Upper lobe of left lung (tissue), 4 donors: ENCODE measurements at regions not wholly inside any gene's neighbourhood (a gene's known extent, or its start where the extent isn't known, plus 50 kb on each side); places are given as distances from the start of the nearest gene placed in this dataset.

Experiments
- POLR2A ChIP-seq, 4 donors: fragments of 450-650 bp; IDR thresholded peaks; one replicate each; pipeline ENCODE4 v1.5.1; 2016 to 2017; ENCODE audit warnings: antibody characterized with exemption in 4 of 4, mild to moderate bottlenecking in 2 of 4
- POLR2AphosphoS5 ChIP-seq, 2 donors: sonication (generic); formaldehyde crosslinking; IDR thresholded peaks; one replicate each; pipeline ENCODE4 v1.5.1; 2017; ENCODE audit warnings: antibody characterized with exemption in 2 of 2

DNA sequence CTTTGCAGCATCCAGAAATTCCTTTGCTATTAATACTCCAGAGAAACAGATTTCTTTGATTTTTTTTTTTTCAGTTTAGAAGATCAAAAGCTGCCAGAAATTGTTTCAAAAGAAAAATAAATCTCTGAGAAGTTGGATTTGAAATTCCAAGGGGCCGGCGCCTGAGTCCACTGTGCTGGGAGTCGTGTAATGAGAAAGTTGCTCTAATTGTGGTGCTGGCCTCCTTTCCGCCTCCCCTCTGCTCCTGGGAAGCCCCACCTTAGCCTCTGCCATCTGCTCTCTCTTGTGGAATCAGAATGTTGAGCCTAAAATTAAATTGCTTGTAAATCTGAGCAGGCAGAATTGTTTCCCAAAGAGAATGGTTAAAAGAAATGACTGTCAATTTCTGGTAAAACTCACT is 93.3 kb downstream of the EMX2 start:
- no peak for TF ChIP-seq POLR2A (IDR thresholded peaks at IDR 0.05)
- TF ChIP-seq POLR2AphosphoS5 (IDR thresholded peaks at IDR 0.05), result no peak
